Breast epithelium (tissue), 4 donors: ENCODE measurements at regions not wholly inside any gene's neighbourhood (a gene's known extent, or its start where the extent isn't known, plus 50 kb on each side); places are given as distances from the start of the nearest gene placed in this dataset.
A peak's percentile ranks its signal among the peaks of the same experiment; 100 is the strongest.

Experiments
- DNase-seq, 2 donors: peaks; one replicate each; pipeline ENCODE4 v3.0.0-alpha.2; 2019; ENCODE audit warnings: low spot score in 2 of 2
- H3K27ac ChIP-seq, 2 donors: fragments of 200-600 bp; sonication (generic) in 1 of 2; one replicate each; pipeline ENCODE4 v1.5.1; 2016 to 2019; ENCODE audit warnings: mild to moderate bottlenecking in 1 of 2
- H3K27me3 ChIP-seq, 2 donors: fragments of 200-600 bp; sonication (generic) in 1 of 2; one replicate each; pipeline versions ENCODE4 v1.5.1 to v1.6.0; 2017 to 2019; ENCODE audit warnings: control low read depth in 1 of 2, mild to moderate bottlenecking in 1 of 2
- H3K36me3 ChIP-seq: fragments of 200-600 bp; one replicate; pipeline ENCODE4 v1.5.1; 2019
- H3K4me1 ChIP-seq, 2 donors: fragments of 200-600 bp; sonication (generic); one replicate each; pipeline ENCODE4 v1.5.1; 2016 to 2019; ENCODE audit warnings: control low read depth in 1 of 2
- H3K4me3 ChIP-seq, 3 donors: fragments of 200-600 bp; sonication (generic); 1 replicate in 2 of 3; 2 replicates in 1 of 3; pipeline ENCODE4 v1.5.1; 2016 to 2019; ENCODE audit warnings: mild to moderate bottlenecking in 3 of 3, moderate library complexity in 2 of 3
- H3K9me3 ChIP-seq, 2 donors: fragments of 200-600 bp; sonication (generic) in 1 of 2; one replicate each; pipeline ENCODE4 v1.5.1; 2016 to 2019; ENCODE audit warnings: control low read depth in 1 of 2
- CTCF ChIP-seq, 3 donors: fragments of 450-650 bp; IDR thresholded peaks; one replicate each; pipeline ENCODE4 v1.5.1; 2016 to 2017; ENCODE audit warnings: antibody characterized with exemption in 3 of 3, mild to moderate bottlenecking in 3 of 3, moderate library complexity in 3 of 3
- POLR2A ChIP-seq: fragments of 450-650 bp; IDR thresholded peaks from one replicate; pipeline ENCODE4 v1.6.1; 2016; ENCODE audit warnings: antibody characterized with exemption, mild to moderate bottlenecking, moderate library complexity
- POLR2AphosphoS5 ChIP-seq, 3 donors: sonication (generic); formaldehyde crosslinking; IDR thresholded peaks; one replicate each; pipeline ENCODE4 v1.6.1; 2017; ENCODE audit warnings: antibody characterized with exemption in 3 of 3
- intact Hi-C: fragments of 100-400 bp; cut with DNase I; formaldehyde crosslinking; loops from one replicate; pipeline ENCODE4 v1.15.1; 2023; ENCODE audit warnings: low total_unique reads

DNA sequence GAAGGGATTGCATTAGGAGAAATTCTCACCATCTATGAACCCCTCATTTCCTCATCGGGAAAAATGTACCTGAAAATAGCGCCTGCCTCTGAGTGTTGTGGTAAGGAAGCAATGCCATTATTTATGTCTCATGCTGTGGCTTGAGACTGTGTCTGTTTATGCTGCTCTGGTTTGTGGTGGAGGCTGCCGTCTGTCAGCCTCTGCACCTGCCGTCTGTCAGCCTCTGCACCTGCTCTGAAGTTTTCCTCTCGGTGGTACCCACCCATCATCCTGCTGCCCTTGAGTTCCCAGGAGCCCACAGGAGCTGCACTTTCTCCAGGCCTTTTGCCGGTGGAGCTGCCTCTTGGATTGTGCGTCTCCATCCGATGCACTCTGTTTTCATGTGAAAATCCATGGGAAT is 68.5 kb upstream of the PPP2R3B start:
- Histone ChIP-seq H3K4me3 (no peak overlapping the region), H3K27ac (no peak overlapping the region), H3K36me3 (no peaks in the 10 kb centered on the region), H3K27me3 (peaks cover 0 to 3% of the 10 kb centered on the region in 2 donors), H3K4me1 (no peaks in the 10 kb centered on the region), H3K9me3 (peaks cover 0 to 6% of the 10 kb centered on the region in 2 donors)
- no peak for TF ChIP-seq POLR2AphosphoS5 (IDR thresholded peaks at IDR 0.05)
- TF ChIP-seq CTCF (IDR thresholded peaks at IDR 0.05): no peak
- TF ChIP-seq POLR2A: no peak
- peak in 1 of 2 donors; percentile 14 for DNase-seq
- intact Hi-C loops: no loop called here

- no peak overlapping the region for H3K4me3 ChIP-seq
- H3K9me3 ChIP-seq: peaks cover 0 to 6% of the 10 kb centered on the region in 2 donors
- peak in 1 of 2 donors; percentile 34 for DNase-seq
- TF ChIP-seq CTCF (IDR thresholded peaks at IDR 0.05): no peak
- TF ChIP-seq POLR2A: no peak
- no peak for TF ChIP-seq POLR2AphosphoS5 (IDR thresholded peaks at IDR 0.05)
- no peak overlapping the region for H3K27ac ChIP-seq
- intact Hi-C loops: no loop called here
- H3K36me3 ChIP-seq: no peaks in the 10 kb centered on the region
- H3K4me1 ChIP-seq: no peaks in the 10 kb centered on the region
- peaks cover 0 to 8% of the 10 kb centered on the region in 2 donors for H3K27me3 ChIP-seq
These were observed 69.0 kb upstream of the PPP2R3B start for GRCh38 chrX:455673-456072.

DNA sequence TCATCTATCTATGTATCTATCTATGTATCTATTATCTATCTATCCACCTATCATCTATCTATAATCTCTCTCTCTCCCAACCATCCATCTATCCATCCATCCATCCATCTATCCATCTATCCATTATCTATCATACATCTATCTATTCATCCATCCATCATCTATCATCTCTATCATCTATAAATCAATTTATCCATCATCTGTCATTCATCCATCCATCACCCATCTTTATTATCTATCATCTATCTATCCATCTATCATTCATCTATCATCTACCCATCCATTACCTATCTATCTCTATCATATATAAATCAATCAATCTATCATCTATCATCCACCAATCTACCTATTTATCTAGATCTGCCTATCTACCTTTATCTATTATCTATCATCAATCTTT is 69.4 kb upstream of the PPP2R3B start:
- H3K36me3 ChIP-seq: no peaks in the 10 kb centered on the region
- no peak for TF ChIP-seq POLR2A
- TF ChIP-seq CTCF (IDR thresholded peaks at IDR 0.05): no peak
- no peak for TF ChIP-seq POLR2AphosphoS5 (IDR thresholded peaks at IDR 0.05)
- H3K4me3 ChIP-seq: no peak overlapping the region
- H3K27me3 ChIP-seq: peaks cover 0 to 9% of the 10 kb centered on the region in 2 donors
- peaks cover 0 to 6% of the 10 kb centered on the region in 2 donors for H3K9me3 ChIP-seq
- intact Hi-C loops: no loop called here
- DNase-seq: no peak
- no peak overlapping the region for H3K27ac ChIP-seq
- H3K4me1 ChIP-seq: no peaks in the 10 kb centered on the region

- H3K27ac ChIP-seq: no peak overlapping the region
- H3K4me3 ChIP-seq: no peak overlapping the region
- intact Hi-C loops: no loop called here
- no peak for DNase-seq
- H3K9me3 ChIP-seq: peaks cover 0 to 6% of the 10 kb centered on the region in 2 donors
- no peaks in the 10 kb centered on the region for H3K36me3 ChIP-seq
- peaks cover 0 to 9% of the 10 kb centered on the region in 2 donors for H3K27me3 ChIP-seq
- H3K4me1 ChIP-seq: no peaks in the 10 kb centered on the region
- TF ChIP-seq POLR2A: no peak
- TF ChIP-seq CTCF (IDR thresholded peaks at IDR 0.05): no peak
- no peak for TF ChIP-seq POLR2AphosphoS5 (IDR thresholded peaks at IDR 0.05)
These were observed 70.0 kb upstream of the PPP2R3B start for GRCh38 chrX:456551-457291.

- TF ChIP-seq POLR2AphosphoS5 (IDR thresholded peaks at IDR 0.05): no peak
- TF ChIP-seq CTCF (IDR thresholded peaks at IDR 0.05): no peak
- no peak for TF ChIP-seq POLR2A
- H3K27ac ChIP-seq: no peak overlapping the region
- H3K9me3 ChIP-seq: peaks cover 0 to 6% of the 10 kb centered on the region in 2 donors
- no peak for DNase-seq
- H3K36me3 ChIP-seq: no peaks in the 10 kb centered on the region
- intact Hi-C loops: no loop called here
- H3K27me3 ChIP-seq: peaks cover 0 to 9% of the 10 kb centered on the region in 2 donors
- H3K4me3 ChIP-seq: no peak overlapping the region
- no peaks in the 10 kb centered on the region for H3K4me1 ChIP-seq
These were observed 70.6 kb upstream of the PPP2R3B start for GRCh38 chrX:457292-457679.
